Gastrocnemius medialis (tissue), 4 donors: ENCODE measurements at regions not wholly inside any gene's neighbourhood (a gene's known extent, or its start where the extent isn't known, plus 50 kb on each side); places are given as distances from the start of the nearest gene placed in this dataset.

Experiments
- ATAC-seq, 2 donors: fragments of 150-250 bp; one replicate each; pipeline ENCODE4 v1.9.1; 2016
- DNase-seq, 2 donors: peaks; one replicate each; pipeline ENCODE4 v3.0.0-alpha.2; 2019
- H3K27ac ChIP-seq, 4 donors: fragments of 200-600 bp; sonication (generic); 1 replicate in 1 of 4; 2 replicates in 3 of 4; pipeline ENCODE4 v1.5.1; 2016 to 2018; ENCODE audit warnings: mild to moderate bottlenecking in 2 of 4, moderate library complexity in 1 of 4
- H3K27me3 ChIP-seq, 3 donors: fragments of 200-600 bp; sonication (generic) in 2 of 3; 1 replicate in 1 of 3; 2 replicates in 2 of 3; pipeline versions ENCODE4 v1.5.1 to v1.6.0; 2016 to 2019; ENCODE audit warnings: mild to moderate bottlenecking in 1 of 3, moderate library complexity in 1 of 3
- H3K36me3 ChIP-seq, 2 donors: fragments of 200-600 bp; sonication (generic) in 1 of 2; one replicate each; pipeline ENCODE4 v1.5.1; 2017 to 2018
- H3K4me1 ChIP-seq, 2 donors: fragments of 200-600 bp; sonication (generic) in 1 of 2; one replicate each; pipeline ENCODE4 v1.5.1; 2016 to 2017; ENCODE audit warnings: mild to moderate bottlenecking in 2 of 2
- H3K4me3 ChIP-seq, 4 donors: fragments of 200-600 bp; sonication (generic) in 3 of 4; 1 replicate in 1 of 4; 2 replicates in 3 of 4; pipeline ENCODE4 v1.5.1; 2016 to 2019; ENCODE audit warnings: mild to moderate bottlenecking in 2 of 4
- H3K9me3 ChIP-seq, 3 donors: fragments of 200-600 bp; sonication (generic) in 2 of 3; 1 replicate in 1 of 3; 2 replicates in 2 of 3; pipeline ENCODE4 v1.5.1; 2016 to 2019
- CTCF ChIP-seq, 5 experiments: fragments of 450-650 bp in 3 of 5; fragments of 200-600 bp in 2 of 5; sonication (generic) in 2 of 5; IDR thresholded peaks in 4 of 5; conservative IDR thresholded peaks in 1 of 5; 1 replicate in 4 of 5; 2 replicates in 1 of 5; pipeline ENCODE4 v1.5.1; 2016 to 2019; ENCODE audit warnings: antibody characterized with exemption in 5 of 5, mild to moderate bottlenecking in 3 of 5, moderate library complexity in 3 of 5
- POLR2A ChIP-seq, 2 donors: fragments of 450-650 bp; IDR thresholded peaks; one replicate each; pipeline ENCODE4 v1.6.1; 2017; ENCODE audit warnings: antibody characterized with exemption in 2 of 2, mild to moderate bottlenecking in 2 of 2, moderate library complexity in 2 of 2
- in situ Hi-C, 4 donors: fragments of 200-750 bp; cut with MboI; loops; one replicate each; pipeline versions ENCODE4 v1.15.0 to v1.8.0; 2017; ENCODE audit warnings: low sequenced_read_pairs in 4 of 4
- intact Hi-C: fragments of 100-400 bp; cut with DNase I; formaldehyde crosslinking; loops from one replicate; pipeline ENCODE4 v1.15.1; 2023; ENCODE audit warnings: low total_unique reads

GRCh38 chr6:112639391-112639831, 292.3 kb downstream of the RFPL4B start:
- no peaks in the 10 kb centered on the region for H3K36me3 ChIP-seq
- no peaks in the 10 kb centered on the region for H3K27me3 ChIP-seq
- no peaks in the 10 kb centered on the region for H3K4me1 ChIP-seq
- in situ Hi-C loops: no loop called here
- intact Hi-C loops: no loop called here
- H3K9me3 ChIP-seq: no peaks in the 10 kb centered on the region
- H3K27ac ChIP-seq: no peak overlapping the region
- H3K4me3 ChIP-seq: no peak overlapping the region
- DNase-seq (no peak), ATAC-seq (no peak)
- no peak for TF ChIP-seq CTCF (IDR thresholded peaks at IDR 0.05 in 4 of 5, conservative IDR thresholded peaks at IDR 0.05 in 1 of 5)
- TF ChIP-seq POLR2A (IDR thresholded peaks at IDR 0.05): no peak

GRCh38 chr6:112640891-112641290, 293.8 kb downstream of the RFPL4B start:
- Histone ChIP-seq H3K27me3 (no peaks in the 10 kb centered on the region), H3K9me3 (no peaks in the 10 kb centered on the region), H3K36me3 (no peaks in the 10 kb centered on the region), H3K4me3 (no peak overlapping the region), H3K27ac (no peak overlapping the region), H3K4me1 (no peaks in the 10 kb centered on the region)
- in situ Hi-C loops (no loop called here), intact Hi-C loops (no loop called here)
- ATAC-seq (no peak), DNase-seq (no peak)
- TF ChIP-seq CTCF (IDR thresholded peaks at IDR 0.05 in 4 of 5, conservative IDR thresholded peaks at IDR 0.05 in 1 of 5): no peak
- TF ChIP-seq POLR2A (IDR thresholded peaks at IDR 0.05): no peak

GRCh38 chr6:112649853-112650252, 302.7 kb downstream of the RFPL4B start:
- no peak for TF ChIP-seq CTCF (IDR thresholded peaks at IDR 0.05 in 4 of 5, conservative IDR thresholded peaks at IDR 0.05 in 1 of 5)
- TF ChIP-seq POLR2A (IDR thresholded peaks at IDR 0.05): no peak
- Histone ChIP-seq H3K9me3 (no peaks in the 10 kb centered on the region), H3K27ac (no peak overlapping the region), H3K4me3 (no peak overlapping the region), H3K4me1 (no peaks in the 10 kb centered on the region), H3K36me3 (no peaks in the 10 kb centered on the region), H3K27me3 (no peaks in the 10 kb centered on the region)
- DNase-seq: no peak
- intact Hi-C loops (no loop called here), in situ Hi-C loops (no loop called here)
- no peak for ATAC-seq

GRCh38 chr6:112651239-112651638, 304.1 kb downstream of the RFPL4B start:
- ATAC-seq (no peak), DNase-seq (no peak)
- in situ Hi-C loops: no loop called here
- H3K4me3 ChIP-seq: no peak overlapping the region
- TF ChIP-seq CTCF (IDR thresholded peaks at IDR 0.05 in 4 of 5, conservative IDR thresholded peaks at IDR 0.05 in 1 of 5) (no peak), POLR2A (IDR thresholded peaks at IDR 0.05) (no peak)
- H3K27me3 ChIP-seq: no peaks in the 10 kb centered on the region
- no peak overlapping the region for H3K27ac ChIP-seq
- intact Hi-C loops: no loop called here
- no peaks in the 10 kb centered on the region for H3K36me3 ChIP-seq
- H3K4me1 ChIP-seq: no peaks in the 10 kb centered on the region
- H3K9me3 ChIP-seq: no peaks in the 10 kb centered on the region

- TF ChIP-seq CTCF (IDR thresholded peaks at IDR 0.05 in 4 of 5, conservative IDR thresholded peaks at IDR 0.05 in 1 of 5): no peak
- no peak for TF ChIP-seq POLR2A (IDR thresholded peaks at IDR 0.05)
- ATAC-seq (no peak), DNase-seq (no peak)
- H3K9me3 ChIP-seq: no peaks in the 10 kb centered on the region
- no peak overlapping the region for H3K4me3 ChIP-seq
- H3K27me3 ChIP-seq: no peaks in the 10 kb centered on the region
- in situ Hi-C loops (no loop called here), intact Hi-C loops (no loop called here)
- no peak overlapping the region for H3K27ac ChIP-seq
- H3K36me3 ChIP-seq: no peaks in the 10 kb centered on the region
- H3K4me1 ChIP-seq: no peaks in the 10 kb centered on the region
These were observed 312.8 kb downstream of the RFPL4B start for GRCh38 chr6:112659912-112660311.
